ENCODE measurements at regions not wholly inside any gene's neighbourhood (a gene's known extent, or its start where the extent isn't known, plus 50 kb on each side); places are given as distances from the start of the nearest gene placed in this dataset.

- Mint-ChIP-seq H3K27me3 (ENCODE audit: low read depth) (peaks cover 14% of the 10 kb centered on the region), H3K36me3 (ENCODE audit: low read depth) (no peaks in the 10 kb centered on the region), H3K4me3 (ENCODE audit: unreplicated experiment) (no peak overlapping the region), H3K27ac (ENCODE audit: unreplicated experiment) (no peak overlapping the region), H3K4me1 (ENCODE audit: low read depth) (no peaks in the 10 kb centered on the region), H3K9me3 (ENCODE audit: low read depth) (peaks cover 10% of the 10 kb centered on the region)
- no peak for DNase-seq (ENCODE audit: low spot score)
- no peak for TF ChIP-seq CTCF (IDR thresholded peaks at IDR 0.05)
These were observed 358.1 kb upstream of the CRIM1 start for GRCh38 chr2:35997488-35997887.

GRCh38 chr2:35989503-35989902, 366.1 kb upstream of the CRIM1 start:
- H3K4me3 Mint-ChIP-seq (ENCODE audit: unreplicated experiment) = no peak overlapping the region
- H3K36me3 Mint-ChIP-seq (ENCODE audit: low read depth) = no peaks in the 10 kb centered on the region
- peaks cover 7% of the 10 kb centered on the region for H3K27me3 Mint-ChIP-seq (ENCODE audit: low read depth)
- H3K4me1 Mint-ChIP-seq (ENCODE audit: low read depth) = no peaks in the 10 kb centered on the region
- no peak for DNase-seq (ENCODE audit: low spot score)
- H3K9me3 Mint-ChIP-seq (ENCODE audit: low read depth) = peaks cover 14% of the 10 kb centered on the region
- no peak for TF ChIP-seq CTCF (IDR thresholded peaks at IDR 0.05)
- no peak overlapping the region for H3K27ac Mint-ChIP-seq (ENCODE audit: unreplicated experiment)

- Mint-ChIP-seq H3K27ac (ENCODE audit: unreplicated experiment) (no peak overlapping the region), H3K4me3 (ENCODE audit: unreplicated experiment) (no peak overlapping the region), H3K4me1 (ENCODE audit: low read depth) (no peaks in the 10 kb centered on the region), H3K36me3 (ENCODE audit: low read depth) (no peaks in the 10 kb centered on the region), H3K9me3 (ENCODE audit: low read depth) (peaks cover 12% of the 10 kb centered on the region), H3K27me3 (ENCODE audit: low read depth) (peaks cover 7% of the 10 kb centered on the region)
- DNase-seq (ENCODE audit: low spot score) = no peak
- no peak for TF ChIP-seq CTCF (IDR thresholded peaks at IDR 0.05)
These were observed 366.5 kb upstream of the CRIM1 start for GRCh38 chr2:35989040-35989439.

GRCh38 chr2:35986871-35987270, 368.7 kb upstream of the CRIM1 start:
- Mint-ChIP-seq H3K36me3 (ENCODE audit: low read depth) (no peaks in the 10 kb centered on the region), H3K4me3 (ENCODE audit: unreplicated experiment) (no peak overlapping the region), H3K27ac (ENCODE audit: unreplicated experiment) (no peak overlapping the region), H3K27me3 (ENCODE audit: low read depth) (peaks cover 19% of the 10 kb centered on the region), H3K4me1 (ENCODE audit: low read depth) (no peaks in the 10 kb centered on the region), H3K9me3 (ENCODE audit: low read depth) (peaks cover 5% of the 10 kb centered on the region)
- no peak for TF ChIP-seq CTCF (IDR thresholded peaks at IDR 0.05)
- DNase-seq (ENCODE audit: low spot score) = no peak

- H3K27me3 Mint-ChIP-seq (ENCODE audit: low read depth) = peaks cover 16% of the 10 kb centered on the region
- no peaks in the 10 kb centered on the region for H3K36me3 Mint-ChIP-seq (ENCODE audit: low read depth)
- no peak for TF ChIP-seq CTCF (IDR thresholded peaks at IDR 0.05)
- no peaks in the 10 kb centered on the region for H3K4me1 Mint-ChIP-seq (ENCODE audit: low read depth)
- no peak overlapping the region for H3K27ac Mint-ChIP-seq (ENCODE audit: unreplicated experiment)
- H3K9me3 Mint-ChIP-seq (ENCODE audit: low read depth) = no peaks in the 10 kb centered on the region
- H3K4me3 Mint-ChIP-seq (ENCODE audit: unreplicated experiment) = no peak overlapping the region
- no peak for DNase-seq (ENCODE audit: low spot score)
These were observed 377.4 kb upstream of the CRIM1 start for GRCh38 chr2:35978218-35978617.
